ENCODE measurements at regions not wholly inside any gene's neighbourhood (a gene's known extent, or its start where the extent isn't known, plus 50 kb on each side); places are given as distances from the start of the nearest gene placed in this dataset.

DNA sequence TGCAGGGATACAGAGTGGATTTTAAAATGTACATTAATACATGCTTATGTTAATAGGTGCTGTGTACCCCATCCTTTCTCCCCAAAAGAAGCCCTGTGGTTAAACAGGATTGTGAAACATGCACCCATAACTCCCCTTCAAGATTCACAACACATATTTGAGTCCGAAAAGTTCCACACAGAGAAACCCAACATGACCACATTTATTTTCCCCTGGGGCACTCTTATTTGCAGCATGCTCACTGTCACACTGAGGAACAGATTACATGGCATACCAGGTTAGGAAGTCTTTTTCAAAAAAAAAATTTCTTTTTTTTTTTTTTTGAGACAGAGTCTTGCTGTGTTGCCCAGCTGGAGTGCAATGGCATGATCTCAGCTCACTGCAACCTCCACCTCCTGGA is 67.7 kb upstream of the COL5A2 start:
- no peaks in the 10 kb centered on the region for H3K4me1 Mint-ChIP-seq (ENCODE audit: low read depth)
- DNase-seq (no peak), ATAC-seq (ENCODE audit: poor library complexity) (no peak)
- intact Hi-C loops (cut with DNase I, micrococcal nuclease): no loop called here
- H3K27me3 Mint-ChIP-seq: no peaks in the 10 kb centered on the region
- Histone ChIP-seq H3K27ac (ENCODE audit: low read depth in 1 of 2, low read length in 2 of 2) (no peak overlapping the region), H3K36me3 (ENCODE audit: insufficient read depth, low read length) (no peaks in the 10 kb centered on the region), H3K4me1 (ENCODE audit: insufficient read depth, low read length) (no peaks in the 10 kb centered on the region), H3K27me3 (ENCODE audit: control insufficient read depth in 1 of 2, insufficient read depth in 2 of 2, low read length in 2 of 2) (no peaks in the 10 kb centered on the region), H3K4me3 (ENCODE audit: low read length) (no peak overlapping the region), H3K9me3 (ENCODE audit: control insufficient read depth in 1 of 2, insufficient read depth in 1 of 2, low read length in 2 of 2) (peaks cover 0 to 4% of the 10 kb centered on the region in 2 experiments)
- TF ChIP-seq CTCF (IDR thresholded peaks at IDR 0.05): no peak
- ChIA-PET CTCF (interaction anchor here (1.0 kb wide), 1 partner anchor 26 kb away, joined by 3 read pairs; no protein-coding TSS in a partner anchor), POLR2A (no interaction called here)
- peaks cover 4% of the 10 kb centered on the region for H3K36me3 Mint-ChIP-seq (ENCODE audit: low read depth)
- no peak overlapping the region for H3K27ac Mint-ChIP-seq
- H3K4me3 Mint-ChIP-seq: no peak overlapping the region
- H3K9me3 Mint-ChIP-seq: peaks cover 5% of the 10 kb centered on the region

DNA sequence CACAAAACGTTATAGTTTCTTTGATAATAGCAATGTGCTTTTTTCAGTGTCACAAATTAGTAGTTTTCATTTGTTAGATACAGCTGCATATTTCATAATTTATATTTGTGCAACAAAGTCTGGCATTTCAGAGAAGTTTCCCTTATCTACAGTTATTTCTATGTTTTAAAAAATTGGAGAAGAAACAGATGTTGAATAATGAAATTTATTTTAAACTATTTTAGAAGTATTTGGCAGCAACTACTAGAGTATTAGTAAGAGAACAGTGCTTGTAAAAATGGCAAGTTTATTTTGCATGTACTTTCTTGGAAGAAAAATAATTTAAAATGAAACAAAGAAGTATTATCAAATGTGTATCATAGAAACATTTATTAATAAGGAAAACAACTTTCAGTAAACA is 68.6 kb upstream of the COL5A2 start:
- peaks cover 0 to 4% of the 10 kb centered on the region in 2 experiments for H3K9me3 ChIP-seq (ENCODE audit: control insufficient read depth in 1 of 2, insufficient read depth in 1 of 2, low read length in 2 of 2)
- DNase-seq (no peak), ATAC-seq (ENCODE audit: poor library complexity) (no peak)
- Mint-ChIP-seq H3K27ac (no peak overlapping the region), H3K9me3 (peaks cover 5% of the 10 kb centered on the region), H3K4me3 (no peak overlapping the region), H3K36me3 (ENCODE audit: low read depth) (peaks cover under 1% of the 10 kb centered on the region), H3K27me3 (no peaks in the 10 kb centered on the region), H3K4me1 (ENCODE audit: low read depth) (no peaks in the 10 kb centered on the region)
- H3K4me1 ChIP-seq (ENCODE audit: insufficient read depth, low read length): no peaks in the 10 kb centered on the region
- ChIA-PET CTCF (interaction anchor here (1.0 kb wide), 1 partner anchor 27 kb away, joined by 3 read pairs; no protein-coding TSS in a partner anchor), POLR2A (no interaction called here)
- no peak for TF ChIP-seq CTCF (IDR thresholded peaks at IDR 0.05)
- no peak overlapping the region for H3K4me3 ChIP-seq (ENCODE audit: low read length)
- intact Hi-C loops (cut with DNase I, micrococcal nuclease): no loop called here
- H3K27me3 ChIP-seq (ENCODE audit: control insufficient read depth in 1 of 2, insufficient read depth in 2 of 2, low read length in 2 of 2): no peaks in the 10 kb centered on the region
- H3K36me3 ChIP-seq (ENCODE audit: insufficient read depth, low read length): no peaks in the 10 kb centered on the region
- H3K27ac ChIP-seq (ENCODE audit: low read depth in 1 of 2, low read length in 2 of 2): no peak overlapping the region

GRCh38 chr2:189249171-189249570 is 69.6 kb upstream of the COL5A2 start:
- H3K27me3 ChIP-seq (ENCODE audit: control insufficient read depth in 1 of 2, insufficient read depth in 2 of 2, low read length in 2 of 2): no peaks in the 10 kb centered on the region
- no peak for TF ChIP-seq CTCF (IDR thresholded peaks at IDR 0.05)
- ATAC-seq (ENCODE audit: poor library complexity) (no peak), DNase-seq (no peak)
- no peak overlapping the region for H3K27ac Mint-ChIP-seq
- H3K4me3 Mint-ChIP-seq: no peak overlapping the region
- ChIA-PET POLR2A (no interaction called here), CTCF (no interaction called here)
- H3K36me3 Mint-ChIP-seq (ENCODE audit: low read depth): no peaks in the 10 kb centered on the region
- H3K4me3 ChIP-seq (ENCODE audit: low read length): no peak overlapping the region
- intact Hi-C loops (cut with DNase I, micrococcal nuclease): no loop called here
- H3K9me3 ChIP-seq (ENCODE audit: control insufficient read depth in 1 of 2, insufficient read depth in 1 of 2, low read length in 2 of 2): no peaks in the 10 kb centered on the region
- H3K4me1 Mint-ChIP-seq (ENCODE audit: low read depth): no peaks in the 10 kb centered on the region
- no peaks in the 10 kb centered on the region for H3K27me3 Mint-ChIP-seq
- H3K4me1 ChIP-seq (ENCODE audit: insufficient read depth, low read length): no peaks in the 10 kb centered on the region
- H3K27ac ChIP-seq (ENCODE audit: low read depth in 1 of 2, low read length in 2 of 2): no peak overlapping the region
- peaks cover 5% of the 10 kb centered on the region for H3K9me3 Mint-ChIP-seq
- no peaks in the 10 kb centered on the region for H3K36me3 ChIP-seq (ENCODE audit: insufficient read depth, low read length)

Data from CD4-positive, alpha-beta T cell (primary cell).